Type B pancreatic cell (in vitro differentiated cells): ENCODE measurements at regions not wholly inside any gene's neighbourhood (a gene's known extent, or its start where the extent isn't known, plus 50 kb on each side); places are given as distances from the start of the nearest gene placed in this dataset.

Experiments used
- DNase-seq: peaks from one replicate; pipeline ENCODE4 v3.0.0; 2021; ENCODE audit warnings: mixed read lengths; ENCODE audit not compliant: unreplicated experiment; ENCODE audit errors: extremely low spot score
- H3K27ac Mint-ChIP-seq: 2 replicates; pipeline ENCODE4 v1.8.0; 2021; ENCODE audit warnings: mild to moderate bottlenecking, mixed read lengths
- H3K27me3 Mint-ChIP-seq: 2 replicates; pipeline ENCODE4 v1.8.0; 2021; ENCODE audit warnings: mixed read lengths
- H3K36me3 Mint-ChIP-seq: 2 replicates; pipeline ENCODE4 v1.8.0; 2021; ENCODE audit warnings: mixed read lengths
- H3K4me1 Mint-ChIP-seq: one replicate; pipeline ENCODE4 v1.8.0; 2021; ENCODE audit warnings: mixed read lengths; ENCODE audit not compliant: unreplicated experiment
- H3K4me3 Mint-ChIP-seq: 2 replicates; pipeline ENCODE4 v1.8.0; 2021; ENCODE audit warnings: mild to moderate bottlenecking, mixed read lengths
- H3K9me3 Mint-ChIP-seq: 2 replicates; pipeline ENCODE4 v1.8.0; 2021; ENCODE audit warnings: mixed read lengths
- TF ChIP-seq, protein P1 (sequence below): fragments of 200-600 bp; sonication (generic); conservative IDR thresholded peaks from 2 replicates; pipeline ENCODE4 v1.5.0; 2021; ENCODE audit warnings: antibody characterized with exemption, mild to moderate bottlenecking

DNA sequence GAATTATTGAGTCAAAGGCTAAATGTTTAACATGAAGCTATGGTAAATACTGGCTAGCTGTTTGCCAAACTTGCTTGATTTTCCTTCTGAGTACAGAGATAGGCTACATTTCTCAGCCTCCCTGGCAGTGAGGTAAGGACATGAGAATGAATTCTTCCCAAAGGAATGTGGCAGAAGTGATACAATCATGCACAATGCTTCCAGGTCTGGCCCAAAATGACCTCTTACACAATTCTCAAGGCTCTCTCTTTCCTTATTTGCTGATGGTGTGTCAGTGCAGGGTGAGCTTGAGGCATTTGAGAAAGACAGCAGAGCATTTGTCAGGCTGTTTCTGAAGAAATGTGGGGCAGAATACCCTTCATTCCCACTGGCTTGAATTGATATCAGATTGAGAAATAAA is 95.6 kb upstream of the NABP1 start:
- no peak for DNase-seq
- H3K4me1 Mint-ChIP-seq = no peaks in the 10 kb centered on the region
- TF ChIP-seq, protein P1, sequence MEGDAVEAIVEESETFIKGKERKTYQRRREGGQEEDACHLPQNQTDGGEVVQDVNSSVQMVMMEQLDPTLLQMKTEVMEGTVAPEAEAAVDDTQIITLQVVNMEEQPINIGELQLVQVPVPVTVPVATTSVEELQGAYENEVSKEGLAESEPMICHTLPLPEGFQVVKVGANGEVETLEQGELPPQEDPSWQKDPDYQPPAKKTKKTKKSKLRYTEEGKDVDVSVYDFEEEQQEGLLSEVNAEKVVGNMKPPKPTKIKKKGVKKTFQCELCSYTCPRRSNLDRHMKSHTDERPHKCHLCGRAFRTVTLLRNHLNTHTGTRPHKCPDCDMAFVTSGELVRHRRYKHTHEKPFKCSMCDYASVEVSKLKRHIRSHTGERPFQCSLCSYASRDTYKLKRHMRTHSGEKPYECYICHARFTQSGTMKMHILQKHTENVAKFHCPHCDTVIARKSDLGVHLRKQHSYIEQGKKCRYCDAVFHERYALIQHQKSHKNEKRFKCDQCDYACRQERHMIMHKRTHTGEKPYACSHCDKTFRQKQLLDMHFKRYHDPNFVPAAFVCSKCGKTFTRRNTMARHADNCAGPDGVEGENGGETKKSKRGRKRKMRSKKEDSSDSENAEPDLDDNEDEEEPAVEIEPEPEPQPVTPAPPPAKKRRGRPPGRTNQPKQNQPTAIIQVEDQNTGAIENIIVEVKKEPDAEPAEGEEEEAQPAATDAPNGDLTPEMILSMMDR = no peak
- peaks cover 4% of the 10 kb centered on the region for H3K9me3 Mint-ChIP-seq
- H3K36me3 Mint-ChIP-seq = no peaks in the 10 kb centered on the region
- H3K4me3 Mint-ChIP-seq = no peak overlapping the region
- H3K27me3 Mint-ChIP-seq = no peaks in the 10 kb centered on the region
- H3K27ac Mint-ChIP-seq = no peak overlapping the region

DNA sequence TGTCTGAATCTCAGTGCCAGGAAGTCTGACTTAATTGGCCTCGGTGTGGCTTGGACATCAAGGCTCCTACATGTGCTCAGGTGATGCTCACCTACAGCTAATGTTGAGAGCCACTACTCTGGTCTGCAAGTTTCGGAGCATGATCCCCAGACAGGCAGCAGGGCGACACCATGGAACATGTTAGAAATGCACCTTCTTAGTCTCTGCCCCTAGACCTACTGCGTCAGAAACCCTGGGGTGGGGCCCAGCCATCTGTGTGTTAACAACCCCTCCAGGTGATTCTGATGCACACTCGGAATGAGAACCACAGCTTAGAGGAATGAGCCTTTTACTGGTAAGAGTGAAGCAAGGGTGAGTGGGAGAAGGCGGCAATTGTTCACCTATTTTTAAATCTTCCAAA is 86.9 kb upstream of the NABP1 start:
- H3K36me3 Mint-ChIP-seq = no peaks in the 10 kb centered on the region
- DNase-seq = no peak
- no peaks in the 10 kb centered on the region for H3K27me3 Mint-ChIP-seq
- no peaks in the 10 kb centered on the region for H3K9me3 Mint-ChIP-seq
- H3K4me3 Mint-ChIP-seq = no peak overlapping the region
- TF ChIP-seq, protein P1 = no peak
- no peaks in the 10 kb centered on the region for H3K4me1 Mint-ChIP-seq
- H3K27ac Mint-ChIP-seq = no peak overlapping the region

DNA sequence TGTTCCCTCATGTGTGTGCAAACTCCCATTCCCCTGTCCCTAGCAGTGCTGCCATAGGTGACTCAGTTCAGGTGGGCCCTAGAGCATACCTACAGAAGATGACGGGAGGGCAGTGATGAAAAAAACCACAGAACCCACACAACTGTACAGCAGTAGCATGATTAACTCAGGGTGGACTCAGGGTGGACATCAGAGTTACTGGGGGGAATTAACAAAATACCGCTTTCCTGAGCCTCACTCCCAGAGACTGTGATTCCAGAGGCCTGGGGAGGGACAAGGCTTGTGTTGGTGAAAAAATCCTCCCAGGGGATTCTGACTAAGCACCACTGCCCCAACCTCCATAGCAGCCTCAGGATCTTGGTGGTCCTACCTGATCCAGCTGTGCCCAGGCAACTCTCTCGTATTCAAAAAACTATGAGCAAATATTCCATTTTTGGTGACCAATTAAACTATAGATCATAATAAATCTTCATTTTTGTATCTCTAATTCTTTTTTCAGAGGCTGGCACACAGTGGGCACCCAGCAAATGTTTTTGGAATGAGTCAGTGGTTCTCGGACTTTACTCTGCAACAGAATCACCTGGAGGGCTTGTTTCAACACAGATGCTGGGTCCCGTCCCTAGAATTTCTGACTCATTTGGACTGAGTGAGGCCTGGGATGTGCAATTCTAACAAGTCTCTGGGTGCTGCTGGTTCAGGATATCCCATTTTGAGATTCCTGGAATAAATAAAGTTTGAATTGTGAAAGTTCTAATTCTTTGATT is 84.1 kb upstream of the NABP1 start:
- no peaks in the 10 kb centered on the region for H3K9me3 Mint-ChIP-seq
- H3K4me3 Mint-ChIP-seq = no peak overlapping the region
- no peak overlapping the region for H3K27ac Mint-ChIP-seq
- H3K36me3 Mint-ChIP-seq = no peaks in the 10 kb centered on the region
- H3K4me1 Mint-ChIP-seq = no peaks in the 10 kb centered on the region
- TF ChIP-seq, protein P1 = no peak
- no peaks in the 10 kb centered on the region for H3K27me3 Mint-ChIP-seq
- no peak for DNase-seq

GRCh38 chr2:191597186-191597751 is 80.7 kb upstream of the NABP1 start:
- no peaks in the 10 kb centered on the region for H3K36me3 Mint-ChIP-seq
- no peaks in the 10 kb centered on the region for H3K27me3 Mint-ChIP-seq
- TF ChIP-seq, protein P1 = no peak
- no peak for DNase-seq
- H3K9me3 Mint-ChIP-seq = no peaks in the 10 kb centered on the region
- no peak overlapping the region for H3K27ac Mint-ChIP-seq
- no peaks in the 10 kb centered on the region for H3K4me1 Mint-ChIP-seq
- no peak overlapping the region for H3K4me3 Mint-ChIP-seq

DNA sequence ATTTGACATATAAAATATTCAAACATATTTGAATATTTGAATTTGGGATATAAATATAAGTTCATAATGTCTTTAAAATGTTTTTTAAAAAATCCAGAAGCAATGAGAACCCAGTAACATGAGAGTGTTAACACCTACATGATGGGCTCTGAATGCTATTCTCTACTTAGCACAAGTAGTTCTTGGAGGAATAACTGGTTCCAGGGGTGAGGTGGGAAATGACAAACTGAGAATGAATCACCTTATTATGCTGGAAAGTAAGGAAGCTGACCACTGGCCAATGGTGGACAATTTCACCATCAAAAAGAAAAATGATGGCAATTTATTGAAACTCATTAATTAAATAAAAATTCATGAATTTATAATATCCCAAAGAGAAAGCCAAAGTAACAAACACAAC is 79.6 kb upstream of the NABP1 start:
- TF ChIP-seq, protein P1 = no peak
- Mint-ChIP-seq H3K27me3 (no peaks in the 10 kb centered on the region), H3K27ac (no peak overlapping the region), H3K4me3 (no peak overlapping the region), H3K36me3 (no peaks in the 10 kb centered on the region), H3K4me1 (no peaks in the 10 kb centered on the region), H3K9me3 (no peaks in the 10 kb centered on the region)
- no peak for DNase-seq
